GM23338 (cell line): ENCODE measurements at regions not wholly inside any gene's neighbourhood (a gene's known extent, or its start where the extent isn't known, plus 50 kb on each side); places are given as distances from the start of the nearest gene placed in this dataset.

Experiments used
- ATAC-seq: fragments of 200-7000 bp; cut with Tn5 transposase; 3 replicates; pipeline ENCODE4 v1.9.1; 2020
- DNase-seq: peaks from one replicate; pipeline ENCODE4 v3.0.0-alpha.2; 2015; ENCODE audit warnings: low spot score
- H2AFZ ChIP-seq: fragments of 200-600 bp; sonication (generic); 2 replicates; pipeline ENCODE4 v1.8.0; 2016; ENCODE audit warnings: antibody characterized with exemption, mild to moderate bottlenecking, moderate library complexity
- H3F3A ChIP-seq: fragments of 200-600 bp; sonication (generic); replicated peaks from 2 replicates; pipeline ENCODE4 v1.8.0; 2017; ENCODE audit warnings: antibody characterized with exemption, mixed run types, low read depth
- H3K27ac ChIP-seq: fragments of 200-600 bp; sonication (generic); 2 replicates; pipeline ENCODE4 v1.6.1; 2016; ENCODE audit warnings: low read depth
- H3K27me3 ChIP-seq: fragments of 200-600 bp; sonication (generic); 2 replicates; pipeline ENCODE4 v1.8.0; 2016; ENCODE audit warnings: mild to moderate bottlenecking, mixed run types, moderate library complexity; ENCODE audit not compliant: insufficient read depth
- H3K36me3 ChIP-seq: fragments of 200-600 bp; sonication (generic); 2 replicates; pipeline ENCODE4 v1.8.0; 2016; ENCODE audit warnings: mild to moderate bottlenecking; ENCODE audit not compliant: insufficient read depth
- H3K4me1 ChIP-seq: fragments of 200-600 bp; sonication (generic); 2 replicates; pipeline ENCODE4 v1.8.0; 2016; ENCODE audit warnings: mild to moderate bottlenecking, moderate library complexity; ENCODE audit not compliant: insufficient read depth
- H3K4me2 ChIP-seq: fragments of 200-600 bp; sonication (generic); 2 replicates; pipeline ENCODE4 v1.7.1; 2017; ENCODE audit warnings: mixed run types
- H3K4me3 ChIP-seq: fragments of 200-600 bp; sonication (generic); 2 replicates; pipeline ENCODE4 v1.6.1; 2016; ENCODE audit warnings: mixed run types
- H3K79me2 ChIP-seq: fragments of 200-600 bp; sonication (generic); replicated peaks from 2 replicates; pipeline ENCODE4 v1.8.0; 2017; ENCODE audit warnings: mild to moderate bottlenecking; ENCODE audit not compliant: insufficient read depth
- H3K9me2 ChIP-seq: fragments of 200-600 bp; sonication (generic); 2 replicates; pipeline ENCODE4 v1.8.0; 2017; ENCODE audit not compliant: insufficient read depth
- H4K20me1 ChIP-seq: fragments of 200-600 bp; sonication (generic); replicated peaks from 2 replicates; pipeline ENCODE4 v1.8.0; 2017; ENCODE audit warnings: mild to moderate bottlenecking; ENCODE audit not compliant: insufficient read depth
- H3K27ac Mint-ChIP-seq: 2 replicates; pipeline ENCODE4 v1.8.0; 2020; ENCODE audit warnings: inconsistent platforms, mild to moderate bottlenecking, moderate library complexity, mixed read lengths
- H3K27me3 Mint-ChIP-seq: 3 replicates; pipeline ENCODE4 v1.8.0; 2022; ENCODE audit warnings: low read depth, mild to moderate bottlenecking, moderate library complexity, mixed read lengths, inconsistent platforms; ENCODE audit not compliant: insufficient read depth, poor library complexity
- H3K36me3 Mint-ChIP-seq: 3 replicates; pipeline ENCODE4 v1.8.0; 2021; ENCODE audit warnings: low read depth, mild to moderate bottlenecking, inconsistent platforms, moderate library complexity, mixed read lengths
- H3K4me1 Mint-ChIP-seq: 3 replicates; pipeline ENCODE4 v1.8.0; 2020; ENCODE audit warnings: mild to moderate bottlenecking, inconsistent platforms, mixed read lengths
- H3K4me3 Mint-ChIP-seq: 3 replicates; pipeline ENCODE4 v1.8.0; 2021; ENCODE audit warnings: moderate library complexity, mild to moderate bottlenecking, inconsistent platforms, mixed read lengths
- H3K9me3 Mint-ChIP-seq: 3 replicates; pipeline ENCODE4 v1.8.0; 2020; ENCODE audit warnings: moderate library complexity, mild to moderate bottlenecking, inconsistent platforms, mixed read lengths
- CREB1 ChIP-seq: fragments of 250-450 bp; sonication (Bioruptor Pico); IDR thresholded peaks from 2 replicates; pipeline ENCODE4 v1.5.0; 2020; ENCODE audit warnings: low read depth, mild to moderate bottlenecking, moderate library complexity
- CTCF ChIP-seq, 2 experiments: fragments of 200-600 bp in 1 of 2; sonication (generic) in 1 of 2; conservative IDR thresholded peaks; 2 replicates each; pipeline versions ENCODE4 v1.5.1 to v1.6.1; 2016 to 2017; ENCODE audit warnings: antibody characterized with exemption in 2 of 2, low read depth in 2 of 2, mild to moderate bottlenecking in 2 of 2, moderate library complexity in 1 of 2
- ETS1 ChIP-seq: IDR thresholded peaks from 2 replicates; pipeline ENCODE4 v1.6.1; 2016; ENCODE audit warnings: antibody characterized with exemption
- EZH2 ChIP-seq: fragments of 200-600 bp; sonication (generic); IDR thresholded peaks from one replicate; pipeline ENCODE4 v1.8.0; 2017; ENCODE audit warnings: antibody characterized with exemption, mild to moderate bottlenecking, low read depth; ENCODE audit not compliant: unreplicated experiment
- JUNB ChIP-seq: IDR thresholded peaks from one replicate; pipeline ENCODE4 v1.6.1; 2016; ENCODE audit warnings: antibody characterized with exemption; ENCODE audit not compliant: unreplicated experiment
- POLR2AphosphoS5 ChIP-seq: IDR thresholded peaks from 2 replicates; pipeline ENCODE4 v1.6.1; 2016; ENCODE audit warnings: antibody characterized with exemption, low read depth
- REST ChIP-seq: IDR thresholded peaks from one replicate; pipeline ENCODE4 v1.6.1; 2018; ENCODE audit warnings: antibody characterized with exemption; ENCODE audit not compliant: unreplicated experiment
- STAT1 ChIP-seq: IDR thresholded peaks from one replicate; pipeline ENCODE4 v1.6.1; 2016; ENCODE audit warnings: antibody characterized with exemption; ENCODE audit not compliant: unreplicated experiment
- ZNF462 ChIP-seq: fragments of 250-450 bp; sonication (Bioruptor Pico); IDR thresholded peaks from 2 replicates; pipeline ENCODE4 v1.5.0; 2020; ENCODE audit warnings: mild to moderate bottlenecking, moderate library complexity

- TF ChIP-seq ZNF462 (CRISPR knock-in tag) (no peak), STAT1 (no peak), CREB1 (no peak), EZH2 (no peak), JUNB (no peak), POLR2AphosphoS5 (no peak), ETS1 (no peak)
Observed at GRCh38 chr5:8953911-8954438, 591.9 kb downstream of the SEMA5A start (continued).

GRCh38 chr5:8954801-8955200 lies 591.1 kb downstream of the SEMA5A start:
- no peaks in the 10 kb centered on the region for H3K4me1 ChIP-seq
- no peak overlapping the region for H2AFZ ChIP-seq
- no peak overlapping the region for H3K4me3 ChIP-seq
- Mint-ChIP-seq H3K4me3 (no peak overlapping the region), H3K27me3 (no peaks in the 10 kb centered on the region), H3K9me3 (no peaks in the 10 kb centered on the region), H3K4me1 (no peaks in the 10 kb centered on the region), H3K27ac (no peak overlapping the region), H3K36me3 (no peaks in the 10 kb centered on the region)
- H3K4me2 ChIP-seq = no peak overlapping the region
- no peaks in the 10 kb centered on the region for H3F3A ChIP-seq
- H4K20me1 ChIP-seq = no peaks in the 10 kb centered on the region
- no peaks in the 10 kb centered on the region for H3K27me3 ChIP-seq
- H3K79me2 ChIP-seq = no peaks in the 10 kb centered on the region
- H3K9me2 ChIP-seq = no peaks in the 10 kb centered on the region
- H3K27ac ChIP-seq = no peak overlapping the region
- ATAC-seq = no peak
- no peaks in the 10 kb centered on the region for H3K36me3 ChIP-seq
- peak; percentile 3 for DNase-seq
- no peak for TF ChIP-seq REST
- peak in 1 of 2 experiments; percentile 34; a peak in 2 of 4 replicates for TF ChIP-seq CTCF (conservative IDR thresholded peaks at IDR 0.05; ENCODE audit: low read depth in 2 of 2)
